Muscle of arm (tissue), 1 donor: ENCODE measurements at regions not wholly inside any gene's neighbourhood (a gene's known extent, or its start where the extent isn't known, plus 50 kb on each side); places are given as distances from the start of the nearest gene placed in this dataset.

Experiments
- DNase-seq: peaks from one replicate; pipeline ENCODE4 v3.0.0-alpha.2; 2013

- DNase-seq = no peak
Observed at GRCh38 chr2:45178854-45179253, 169.6 kb upstream of the SIX2 start.

- no peak for DNase-seq
Observed at GRCh38 chr2:45178359-45178758, 169.1 kb upstream of the SIX2 start.

GRCh38 chr2:45177870-45178269 is 168.6 kb upstream of the SIX2 start:
- DNase-seq = no peak

DNA sequence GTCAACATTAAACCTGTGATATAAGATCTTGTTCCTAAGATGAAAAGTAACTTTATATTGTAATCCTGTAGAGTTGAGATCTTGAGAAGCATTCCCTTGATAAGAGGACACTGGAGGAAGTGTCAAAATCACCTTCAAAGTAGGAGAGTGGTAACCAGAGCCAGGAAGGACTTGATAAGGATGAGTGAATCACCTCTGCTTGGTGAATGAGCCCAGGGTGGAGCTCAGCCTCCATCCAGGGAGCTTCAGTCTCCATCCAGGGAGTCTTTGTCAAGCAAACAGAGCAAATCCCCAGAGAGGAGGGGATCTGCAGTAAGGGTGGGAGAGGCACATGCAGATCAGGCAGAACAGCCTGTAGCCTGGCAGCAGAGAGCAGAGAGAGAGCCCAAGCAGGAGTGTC is 167.1 kb upstream of the SIX2 start:
- no peak for DNase-seq

GRCh38 chr2:45173513-45173912 is 164.3 kb upstream of the SIX2 start:
- no peak for DNase-seq

GRCh38 chr2:45172760-45173392 is 163.6 kb upstream of the SIX2 start:
- no peak for DNase-seq

DNA sequence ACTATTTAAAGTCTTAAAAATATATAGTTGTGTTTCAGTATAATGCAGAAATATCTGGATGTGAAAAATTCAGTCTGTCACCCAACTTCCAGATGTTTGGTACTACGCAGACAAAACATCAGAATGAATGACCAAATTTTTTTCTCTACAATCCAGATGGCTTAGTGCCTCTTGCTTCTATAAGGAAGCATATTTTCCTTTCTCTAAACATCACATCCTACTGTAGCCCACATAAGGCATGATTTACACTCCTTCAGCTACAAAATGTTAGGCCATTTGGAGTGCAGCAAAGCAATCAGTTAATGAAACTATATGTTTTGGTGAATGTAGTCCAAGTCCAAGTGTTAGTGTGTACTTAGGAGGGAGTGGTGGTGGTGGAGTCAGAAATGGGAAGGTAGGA is 162.9 kb upstream of the SIX2 start:
- no peak for DNase-seq

- peak; percentile 42 for DNase-seq
Observed at GRCh38 chr2:45171136-45171501, 161.9 kb upstream of the SIX2 start.

- peak; percentile 31 for DNase-seq
Observed at GRCh38 chr2:45170191-45171135, 161.2 kb upstream of the SIX2 start.

- peak; percentile 43 for DNase-seq
Observed at GRCh38 chr2:45169339-45170190, 160.3 kb upstream of the SIX2 start.

GRCh38 chr2:45168711-45169338 is 159.6 kb upstream of the SIX2 start:
- DNase-seq = peak; percentile 45

GRCh38 chr2:45167920-45168629 is 158.8 kb upstream of the SIX2 start:
- DNase-seq = no peak

DNA sequence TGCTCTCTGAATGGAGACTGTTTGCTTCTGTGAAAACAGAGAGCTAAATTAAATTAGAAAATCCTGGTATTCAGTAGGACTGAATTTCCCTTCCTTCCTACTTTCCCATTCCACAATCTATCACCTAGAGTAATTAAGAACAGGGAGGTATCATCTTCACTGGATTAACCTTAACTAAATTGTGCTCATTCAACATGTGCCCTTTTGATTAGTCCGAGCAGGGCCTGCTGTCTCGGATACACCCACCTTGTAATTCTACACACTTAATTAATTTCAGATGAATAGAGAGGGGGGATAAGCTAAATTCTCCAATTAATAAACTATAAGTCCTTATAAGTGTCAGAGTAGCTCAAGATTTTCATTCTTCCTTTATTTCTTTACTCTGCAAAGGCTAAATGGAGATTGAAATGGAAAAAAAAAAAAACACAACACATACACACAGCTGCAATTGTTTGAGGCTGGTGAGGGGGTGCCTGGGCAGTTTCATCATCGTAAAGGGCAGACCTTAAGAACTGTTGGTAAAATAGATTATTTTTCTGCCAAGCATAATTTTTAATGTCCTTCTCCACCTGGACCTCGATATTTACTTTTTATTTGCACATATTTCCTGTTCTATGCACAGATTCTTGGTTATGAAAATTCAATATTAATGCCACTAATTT is 157.1 kb upstream of the SIX2 start:
- no peak for DNase-seq

DNA sequence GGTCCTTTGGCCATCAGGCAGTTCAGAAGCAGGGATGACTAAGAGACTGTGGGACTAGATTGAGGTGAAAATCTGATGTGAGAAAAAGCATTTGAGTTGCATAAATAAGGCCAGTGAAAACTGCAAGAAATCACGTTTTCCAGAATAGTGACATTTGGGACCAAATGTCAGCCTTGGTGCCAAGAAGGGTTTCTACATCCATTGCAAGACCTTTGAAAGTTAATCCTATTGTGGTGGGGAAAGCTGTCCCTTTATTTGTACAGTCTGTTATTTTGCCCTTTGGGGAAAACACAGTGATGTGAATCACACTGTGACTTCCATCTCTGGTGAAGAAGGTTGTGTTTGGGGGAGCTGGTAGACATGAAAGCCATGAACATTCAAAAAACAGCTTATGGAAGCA is 153.5 kb upstream of the SIX2 start:
- no peak for DNase-seq

DNA sequence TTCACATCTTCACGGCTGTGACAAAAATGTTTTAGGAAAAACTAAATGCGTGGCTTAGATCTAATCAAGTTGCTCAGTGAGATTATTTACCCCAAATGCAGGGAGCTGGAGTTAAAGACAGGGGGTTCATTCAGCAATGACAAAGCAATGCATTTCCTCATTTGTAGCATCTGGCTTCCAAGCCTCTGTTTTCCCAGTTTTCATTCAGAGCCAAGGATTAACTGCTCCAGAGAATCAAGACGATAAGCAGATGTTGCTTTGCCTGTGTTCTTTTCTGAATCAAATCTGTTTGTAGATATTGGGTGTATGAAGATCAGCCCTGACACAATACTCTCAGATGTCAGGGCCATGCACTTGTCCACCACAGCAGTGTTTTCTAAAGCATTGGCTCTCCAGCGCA is 147.4 kb upstream of the SIX2 start:
- no peak for DNase-seq

DNA sequence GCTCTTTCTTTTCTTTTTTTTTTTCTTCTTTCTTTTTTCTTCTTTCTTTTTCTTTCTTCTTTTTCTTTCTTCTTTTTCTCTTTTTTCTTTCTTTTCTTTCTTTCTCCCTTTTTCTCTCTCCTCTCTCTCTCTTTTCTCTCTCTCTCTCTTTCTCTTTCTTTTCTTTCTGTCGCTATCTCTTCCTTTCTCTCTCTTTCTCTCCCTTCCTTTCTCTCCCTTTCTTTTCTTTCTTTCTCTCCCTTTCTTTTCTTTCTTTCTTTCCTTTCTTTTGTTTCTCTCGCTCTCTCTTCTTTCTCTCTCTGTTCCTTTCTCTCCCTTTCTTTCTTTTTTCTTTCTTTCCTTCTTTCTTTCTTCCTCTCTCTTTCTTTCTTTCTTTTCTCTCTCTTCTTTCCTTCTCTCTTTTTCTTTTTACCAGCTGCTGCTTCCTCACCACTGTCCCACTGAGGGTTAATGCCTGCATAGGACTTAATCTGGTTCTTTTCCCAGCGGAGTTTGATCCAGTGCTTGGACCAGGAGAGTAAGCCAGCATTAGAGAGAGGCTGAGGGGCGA is 145.4 kb upstream of the SIX2 start:
- DNase-seq = no peak

GRCh38 chr2:45154144-45154543 is 144.9 kb upstream of the SIX2 start:
- DNase-seq = no peak

DNA sequence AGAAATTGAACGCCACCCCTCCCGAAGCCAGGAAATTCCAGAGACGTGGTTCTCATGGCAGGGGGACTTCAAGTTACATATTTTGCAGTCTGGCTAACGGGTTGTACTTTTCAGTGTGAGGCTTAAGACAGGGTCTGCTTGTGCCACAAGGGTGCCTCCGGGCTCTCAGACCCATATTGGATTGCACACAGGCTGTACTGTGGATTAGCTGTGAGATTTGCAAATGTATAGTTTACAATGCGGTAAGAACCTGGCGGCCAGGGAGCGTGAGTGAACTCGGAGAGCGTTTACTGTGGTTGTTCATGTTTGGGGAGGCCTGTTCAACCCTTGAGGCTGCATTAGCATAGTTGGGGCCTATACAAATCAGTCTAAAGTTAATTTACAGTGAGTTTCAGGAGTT is 143.9 kb upstream of the SIX2 start:
- no peak for DNase-seq

GRCh38 chr2:45152691-45153090 is 143.4 kb upstream of the SIX2 start:
- DNase-seq = no peak
